ENCODE measurements at regions not wholly inside any gene's neighbourhood (a gene's known extent, or its start where the extent isn't known, plus 50 kb on each side); places are given as distances from the start of the nearest gene placed in this dataset.

DNA sequence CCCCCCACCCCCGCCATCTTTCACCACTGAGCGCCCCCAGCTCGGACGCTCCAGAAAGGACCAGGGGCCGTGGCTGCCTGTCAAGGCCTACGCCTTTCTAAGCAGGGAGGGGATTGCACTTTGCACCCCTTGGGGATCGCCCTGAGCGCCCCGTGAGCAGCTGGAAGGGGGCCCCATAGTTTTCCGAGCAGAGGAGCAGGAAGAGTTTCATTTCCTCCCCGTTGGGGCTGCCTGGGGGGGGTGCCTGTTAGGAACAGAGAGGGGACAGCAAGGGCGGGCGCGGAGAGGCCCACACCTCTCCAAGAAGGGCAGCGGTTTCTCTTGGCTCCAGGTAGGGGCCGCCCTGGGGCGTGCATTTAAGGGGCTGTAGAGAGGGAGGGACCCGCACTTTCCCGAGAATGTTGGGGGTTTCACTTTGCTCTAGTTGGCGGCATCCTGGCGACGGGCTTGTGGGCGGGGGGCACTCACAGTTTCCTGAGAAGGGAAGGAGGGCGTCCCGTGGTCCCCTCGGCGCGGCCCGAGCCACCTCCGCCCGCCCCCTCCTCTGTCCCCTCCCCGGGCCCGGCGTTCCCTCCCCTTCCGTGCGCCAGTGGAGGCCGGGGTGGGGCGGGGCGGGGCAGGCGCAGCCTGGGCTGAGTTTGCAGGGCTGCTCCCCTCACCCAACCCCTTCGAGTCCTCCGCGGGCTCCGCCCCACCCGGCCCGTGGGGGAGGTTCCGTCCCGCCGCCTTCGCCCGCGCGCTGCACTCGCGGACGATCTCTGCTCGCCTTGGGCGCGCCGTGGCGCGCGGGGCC, 82.3 kb upstream of the CD99 start:
- DNase-seq (ENCODE audit: low spot score): peak; percentile 92

DNA sequence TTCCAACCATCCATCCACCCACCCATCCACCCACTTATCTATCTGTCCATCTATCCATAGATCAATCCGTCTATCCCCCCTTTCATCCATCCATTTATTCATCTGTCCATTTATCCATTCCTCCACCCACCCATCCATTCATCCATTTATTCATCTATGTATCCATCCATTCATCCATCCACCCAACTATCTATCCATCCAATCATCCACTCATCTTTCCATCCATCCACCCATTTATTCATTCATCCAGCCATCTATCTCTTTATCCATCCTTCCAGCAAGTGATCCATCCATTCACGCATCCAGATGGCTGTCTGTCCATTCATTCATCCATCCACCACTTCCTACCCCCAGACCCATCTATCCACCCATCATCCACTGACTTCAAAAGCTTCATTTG, 84.0 kb upstream of the CD99 start:
- DNase-seq (ENCODE audit: low spot score): no peak

- no peak for DNase-seq (ENCODE audit: low spot score)
Observed at GRCh38 chrX:2600564-2600963, 90.5 kb upstream of the CD99 start.

DNA sequence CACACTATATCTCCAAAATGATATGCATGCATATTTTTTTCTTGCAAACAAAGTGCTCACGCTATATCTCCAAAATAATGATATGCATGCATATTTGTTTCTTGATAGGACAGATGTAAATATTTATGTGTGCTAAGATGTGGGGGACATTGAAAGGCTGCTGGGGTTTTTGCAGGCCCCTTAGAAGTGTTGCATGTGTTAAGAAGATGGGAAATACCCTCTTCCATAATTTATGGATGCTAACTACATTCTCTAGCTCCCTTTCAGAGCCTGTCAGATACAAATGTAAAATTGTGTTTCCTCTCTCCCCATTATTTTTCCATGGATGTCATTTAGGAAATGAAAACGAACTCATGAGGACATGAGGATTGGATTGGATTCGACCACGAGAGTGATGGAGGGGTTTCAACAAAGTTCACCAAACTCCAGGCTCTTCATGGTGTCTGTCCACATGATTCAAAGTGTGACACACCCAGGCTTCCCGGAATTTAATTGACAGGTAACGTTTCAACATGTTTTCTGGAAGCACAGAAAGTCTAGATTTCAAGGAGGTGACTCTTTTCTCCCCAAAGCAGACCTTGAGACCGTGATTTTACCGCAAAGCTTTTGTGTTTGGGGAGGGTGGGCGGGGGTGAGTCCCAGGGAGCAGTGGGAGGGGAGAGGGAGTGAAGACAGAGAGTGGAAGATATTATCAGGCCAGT, 94.4 kb upstream of the CD99 start:
- no peak for DNase-seq (ENCODE audit: low spot score)

- no peak for DNase-seq (ENCODE audit: low spot score)
Observed at GRCh38 chrX:2596045-2596444, 95.0 kb upstream of the CD99 start.

- no peak for DNase-seq (ENCODE audit: low spot score)
Observed at GRCh38 chrX:2595258-2595657, 94.5 kb upstream of the DHRSX start.

DNA sequence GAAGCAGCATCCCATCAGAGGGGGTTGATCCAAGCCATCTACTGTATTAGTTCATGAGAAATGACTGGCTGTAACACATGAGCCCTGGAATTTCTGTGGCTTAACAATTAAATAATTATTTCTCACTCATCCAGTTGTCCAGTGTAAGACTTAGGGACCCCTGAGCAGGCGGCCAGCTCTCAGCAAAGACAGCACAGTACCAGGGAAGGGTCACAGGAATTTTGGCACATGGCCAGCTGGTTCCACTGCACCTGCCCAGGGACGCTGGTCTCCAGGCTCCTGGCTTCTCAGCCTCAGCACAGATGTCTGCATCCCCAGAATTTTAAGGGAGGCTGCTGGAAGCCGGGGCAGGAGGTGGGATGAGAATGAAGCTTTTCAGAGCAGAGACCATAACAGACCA, 93.7 kb upstream of the DHRSX start:
- no peak for DNase-seq (ENCODE audit: low spot score)

- DNase-seq (ENCODE audit: low spot score): no peak
Observed at GRCh38 chrX:2592279-2592678, 91.5 kb upstream of the DHRSX start.

DNA sequence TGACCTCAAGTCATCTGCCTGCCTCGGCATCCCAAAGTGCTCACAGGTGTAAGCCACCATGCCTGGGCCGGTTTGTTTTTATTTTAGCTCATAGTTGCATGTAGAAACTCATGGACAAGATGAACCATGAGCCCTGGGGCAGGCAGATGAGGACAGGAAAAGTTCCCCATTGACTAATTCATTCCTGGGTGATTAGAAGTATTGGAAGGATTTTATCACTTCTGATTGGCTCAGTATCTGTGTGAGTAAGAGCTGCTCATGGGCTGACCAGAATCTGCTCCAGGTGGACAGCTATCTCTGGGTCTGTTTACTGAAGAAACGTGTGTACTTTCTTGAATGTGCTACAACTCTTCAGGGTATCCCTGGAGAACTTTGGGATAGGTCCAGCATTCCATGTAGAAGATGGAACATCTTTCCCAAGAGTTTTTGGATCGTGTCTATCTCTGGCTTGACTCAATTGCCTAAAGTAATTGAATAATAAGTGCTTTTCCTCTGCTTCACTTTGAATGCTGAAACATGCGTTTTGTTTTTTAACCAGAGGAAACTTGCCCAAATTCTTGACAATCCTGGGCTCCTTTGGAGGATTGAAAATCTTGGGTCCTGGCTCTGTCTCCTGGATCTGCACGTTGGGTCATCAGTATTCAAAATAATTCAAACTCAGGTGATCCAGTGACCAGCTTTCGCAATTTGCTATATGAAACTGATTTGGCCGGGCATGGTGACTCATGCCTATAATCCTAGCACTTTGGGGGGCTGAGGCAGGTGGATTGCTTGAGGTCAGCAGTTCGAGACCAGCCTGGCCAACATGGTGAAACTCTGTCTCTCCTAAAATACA, 88.6 kb upstream of the DHRSX start:
- no peak for DNase-seq (ENCODE audit: low spot score)

DNA sequence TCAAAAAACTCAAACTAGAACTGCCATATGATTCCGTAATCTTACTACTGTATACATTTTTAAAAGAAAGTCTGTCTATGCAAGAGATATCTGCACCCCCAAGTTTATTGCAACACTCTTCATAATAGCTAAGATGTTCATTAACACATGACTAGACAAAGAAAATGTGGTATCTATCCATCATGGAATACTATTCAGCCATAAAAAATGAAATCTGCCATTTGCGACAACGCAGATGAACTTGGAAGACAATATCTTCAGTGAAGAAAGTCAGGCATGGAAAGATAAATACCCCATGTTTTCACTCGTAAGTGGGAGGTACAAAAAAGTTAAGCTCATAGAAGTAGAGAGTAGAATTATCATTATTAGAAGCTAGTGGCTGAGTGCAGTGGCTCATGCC, 87.3 kb upstream of the DHRSX start:
- DNase-seq (ENCODE audit: low spot score): no peak

- no peak for DNase-seq (ENCODE audit: low spot score)
Observed at GRCh38 chrX:2587146-2587545, 86.4 kb upstream of the DHRSX start.

- no peak for DNase-seq (ENCODE audit: low spot score)
Observed at GRCh38 chrX:2585158-2585470, 84.3 kb upstream of the DHRSX start.

DNA sequence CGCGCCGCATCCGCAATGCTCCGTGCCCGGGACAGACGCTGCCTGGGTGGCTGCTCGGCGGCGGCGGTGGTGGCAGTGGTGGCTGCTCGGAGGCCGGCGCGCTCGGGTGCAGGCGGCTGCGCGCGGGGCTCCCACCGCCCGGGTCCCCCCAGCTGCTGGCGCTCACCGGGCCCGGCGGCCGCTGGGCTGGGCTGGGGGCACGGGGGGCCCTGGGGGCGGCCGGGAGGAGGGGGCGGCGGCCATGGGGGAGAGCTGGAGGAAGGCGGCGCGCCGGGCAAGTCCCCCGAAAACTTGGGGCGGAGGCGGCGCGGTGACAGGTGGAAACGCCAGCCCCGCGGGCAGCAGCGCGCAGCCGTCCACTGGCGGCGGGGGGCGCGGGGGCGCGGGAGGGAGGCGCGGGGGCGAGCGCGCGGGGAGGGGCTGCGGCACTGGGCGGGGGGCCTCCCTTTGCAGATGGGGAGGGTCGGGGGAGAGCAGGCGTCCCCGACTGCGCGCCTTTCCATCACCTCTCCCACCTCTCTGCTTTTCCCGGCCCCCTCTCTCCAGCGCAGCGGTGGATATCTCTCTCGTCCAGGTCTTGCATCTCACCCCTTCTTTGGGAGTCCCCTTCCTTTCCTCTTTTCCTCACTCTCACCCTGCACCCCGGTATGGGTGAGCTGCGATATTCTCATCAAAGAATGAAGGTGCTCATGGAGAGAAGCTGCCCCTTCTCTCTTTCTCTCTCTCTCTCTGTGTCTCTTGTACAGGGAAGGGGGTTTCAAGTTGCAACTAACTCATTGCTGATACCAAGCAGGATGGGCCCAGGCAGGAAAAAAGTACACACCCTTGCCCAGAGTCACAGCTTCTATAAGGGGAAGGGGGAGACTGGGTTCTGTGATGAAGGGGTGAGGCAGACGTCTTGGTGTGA, 83.7 kb upstream of the DHRSX start:
- no peak for DNase-seq (ENCODE audit: low spot score)

GRCh38 chrX:2583194-2584162, 82.7 kb upstream of the DHRSX start:
- DNase-seq (ENCODE audit: low spot score): no peak

GRCh38 chrX:2582667-2583066, 81.9 kb upstream of the DHRSX start:
- no peak for DNase-seq (ENCODE audit: low spot score)

DNA sequence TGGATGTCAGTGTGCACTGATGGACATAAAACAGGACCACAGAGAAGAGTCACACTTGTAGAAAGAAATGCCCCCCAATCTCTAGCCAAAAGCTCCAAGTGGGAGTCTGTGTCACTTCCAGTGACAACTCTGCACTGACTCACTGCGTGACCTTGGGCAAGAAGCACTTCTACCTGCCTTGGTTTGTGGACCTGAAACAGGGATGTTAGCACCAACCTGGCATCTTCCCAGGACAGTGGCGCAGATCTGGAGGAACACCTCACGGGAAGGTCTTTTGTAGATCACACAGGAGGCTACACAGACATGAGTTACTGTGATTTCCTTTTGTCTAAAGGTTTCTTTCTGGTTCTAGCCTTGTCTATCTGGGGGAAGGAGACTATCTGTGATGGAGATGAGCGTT, 80.5 kb upstream of the DHRSX start:
- DNase-seq (ENCODE audit: low spot score): no peak

GRCh38 chrX:2578864-2579263, 78.1 kb upstream of the DHRSX start:
- DNase-seq (ENCODE audit: low spot score): no peak

GRCh38 chrX:2577844-2578466, 77.2 kb upstream of the DHRSX start:
- DNase-seq (ENCODE audit: low spot score): no peak

GRCh38 chrX:2576793-2577192, 76.0 kb upstream of the DHRSX start:
- DNase-seq (ENCODE audit: low spot score): no peak

GRCh38 chrX:2574271-2574670, 73.5 kb upstream of the DHRSX start:
- DNase-seq (ENCODE audit: low spot score): no peak
